Loucy (cell line): ENCODE measurements at regions not wholly inside any gene's neighbourhood (a gene's known extent, or its start where the extent isn't known, plus 50 kb on each side); places are given as distances from the start of the nearest gene placed in this dataset.

Experiments used
- H2AFZ ChIP-seq: fragments of 200-600 bp; sonication (generic); 2 replicates; pipeline ENCODE4 v1.6.0; 2016; ENCODE audit warnings: antibody characterized with exemption, mild to moderate bottlenecking, low read length, moderate library complexity
- H3F3A ChIP-seq: fragments of 200-600 bp; 2 replicates; pipeline ENCODE4 v1.6.0; 2016; ENCODE audit warnings: antibody characterized with exemption, low read depth, mild to moderate bottlenecking
- H3K27me3 ChIP-seq: fragments of 200-600 bp; sonication (generic); 2 replicates; pipeline ENCODE4 v1.6.1; 2014; ENCODE audit warnings: low read length, mild to moderate bottlenecking; ENCODE audit not compliant: insufficient read depth, poor library complexity, severe bottlenecking
- H3K36me3 ChIP-seq: fragments of 200-600 bp; sonication (generic); 2 replicates; pipeline ENCODE4 v1.6.1; 2016; ENCODE audit warnings: low read length; ENCODE audit not compliant: insufficient read depth
- H3K4me1 ChIP-seq: fragments of 200-600 bp; sonication (generic); 2 replicates; pipeline ENCODE4 v1.5.1; 2014; ENCODE audit warnings: low read length, mild to moderate bottlenecking; ENCODE audit not compliant: insufficient read depth, poor library complexity, severe bottlenecking
- H3K4me2 ChIP-seq: fragments of 200-600 bp; sonication (generic); 2 replicates; pipeline ENCODE4 v1.6.0; 2014; ENCODE audit warnings: antibody characterized with exemption, low read length, low read depth, mild to moderate bottlenecking; ENCODE audit not compliant: poor library complexity, severe bottlenecking
- H3K4me3 ChIP-seq: fragments of 200-600 bp; sonication (generic); 2 replicates; pipeline ENCODE4 v1.5.1; 2014; ENCODE audit warnings: low read length, mild to moderate bottlenecking, mixed read lengths; ENCODE audit not compliant: poor library complexity, severe bottlenecking
- H3K79me2 ChIP-seq: fragments of 200-600 bp; sonication (generic); 2 replicates; pipeline ENCODE4 v1.6.1; 2014; ENCODE audit warnings: low read length; ENCODE audit not compliant: insufficient read depth
- H3K9ac ChIP-seq: fragments of 200-600 bp; sonication (generic); 2 replicates; pipeline ENCODE4 v1.6.0; 2014; ENCODE audit warnings: mild to moderate bottlenecking, low read depth, low read length, moderate library complexity; ENCODE audit not compliant: poor library complexity, severe bottlenecking
- H3K9me2 ChIP-seq: fragments of 200-600 bp; sonication (generic); replicated peaks from 2 replicates; pipeline ENCODE4 v1.6.1; 2016; ENCODE audit warnings: low read depth, low read length, mixed read lengths
- H3K9me3 ChIP-seq: fragments of 200-600 bp; sonication (generic); 2 replicates; pipeline ENCODE4 v1.6.1; 2014; ENCODE audit warnings: mild to moderate bottlenecking, antibody characterized with exemption, low read length, low read depth; ENCODE audit not compliant: insufficient read depth
- H4K20me1 ChIP-seq: fragments of 200-600 bp; sonication (generic); 2 replicates; pipeline ENCODE4 v1.6.0; 2014; ENCODE audit warnings: antibody characterized with exemption, low read length, mild to moderate bottlenecking; ENCODE audit not compliant: insufficient read depth, poor library complexity, severe bottlenecking
- EZH2phosphoT487 ChIP-seq: fragments of 200-600 bp; IDR thresholded peaks from 2 replicates; pipeline ENCODE4 v1.6.1; 2018; ENCODE audit warnings: antibody characterized with exemption, mild to moderate bottlenecking, moderate library complexity, borderline replicate concordance
- TF ChIP-seq, protein P1 (sequence below): fragments of 200-600 bp; sonication (generic); conservative IDR thresholded peaks from 2 replicates; pipeline ENCODE4 v1.5.1; 2014; ENCODE audit warnings: mild to moderate bottlenecking, antibody characterized with exemption, low read length

- Histone ChIP-seq H3K4me1 (no peaks in the 10 kb centered on the region), H3K9me2 (no peaks in the 10 kb centered on the region), H3K79me2 (no peaks in the 10 kb centered on the region), H3K9ac (no peak overlapping the region), H4K20me1 (no peaks in the 10 kb centered on the region), H3K36me3 (no peaks in the 10 kb centered on the region), H3K9me3 (peaks cover 5% of the 10 kb centered on the region; the same call in 1 of the 2 replicates), H3K4me2 (no peak overlapping the region), H3F3A (no peaks in the 10 kb centered on the region), H3K4me3 (no peak overlapping the region), H2AFZ (no peak overlapping the region), H3K27me3 (no peaks in the 10 kb centered on the region)
- TF ChIP-seq EZH2phosphoT487 = no peak
- TF ChIP-seq, protein P1, sequence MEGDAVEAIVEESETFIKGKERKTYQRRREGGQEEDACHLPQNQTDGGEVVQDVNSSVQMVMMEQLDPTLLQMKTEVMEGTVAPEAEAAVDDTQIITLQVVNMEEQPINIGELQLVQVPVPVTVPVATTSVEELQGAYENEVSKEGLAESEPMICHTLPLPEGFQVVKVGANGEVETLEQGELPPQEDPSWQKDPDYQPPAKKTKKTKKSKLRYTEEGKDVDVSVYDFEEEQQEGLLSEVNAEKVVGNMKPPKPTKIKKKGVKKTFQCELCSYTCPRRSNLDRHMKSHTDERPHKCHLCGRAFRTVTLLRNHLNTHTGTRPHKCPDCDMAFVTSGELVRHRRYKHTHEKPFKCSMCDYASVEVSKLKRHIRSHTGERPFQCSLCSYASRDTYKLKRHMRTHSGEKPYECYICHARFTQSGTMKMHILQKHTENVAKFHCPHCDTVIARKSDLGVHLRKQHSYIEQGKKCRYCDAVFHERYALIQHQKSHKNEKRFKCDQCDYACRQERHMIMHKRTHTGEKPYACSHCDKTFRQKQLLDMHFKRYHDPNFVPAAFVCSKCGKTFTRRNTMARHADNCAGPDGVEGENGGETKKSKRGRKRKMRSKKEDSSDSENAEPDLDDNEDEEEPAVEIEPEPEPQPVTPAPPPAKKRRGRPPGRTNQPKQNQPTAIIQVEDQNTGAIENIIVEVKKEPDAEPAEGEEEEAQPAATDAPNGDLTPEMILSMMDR = no peak
Measured at GRCh38 chr12:130258863-130259262, 78.8 kb upstream of the PIWIL1 start.

GRCh38 chr12:130263025-130263424, 74.7 kb upstream of the PIWIL1 start:
- H3K4me2 ChIP-seq = no peak overlapping the region
- peaks cover 5% of the 10 kb centered on the region; the same call in 1 of the 2 replicates for H3K9me3 ChIP-seq
- no peaks in the 10 kb centered on the region for H3K79me2 ChIP-seq
- no peaks in the 10 kb centered on the region for H3K9me2 ChIP-seq
- TF ChIP-seq EZH2phosphoT487 = no peak
- TF ChIP-seq, protein P1 = no peak
- no peaks in the 10 kb centered on the region for H3K27me3 ChIP-seq
- H3K36me3 ChIP-seq = no peaks in the 10 kb centered on the region
- no peaks in the 10 kb centered on the region for H3F3A ChIP-seq
- no peak overlapping the region for H2AFZ ChIP-seq
- H4K20me1 ChIP-seq = no peaks in the 10 kb centered on the region
- no peaks in the 10 kb centered on the region for H3K4me1 ChIP-seq
- H3K4me3 ChIP-seq = no peak overlapping the region
- no peak overlapping the region for H3K9ac ChIP-seq

GRCh38 chr12:130263996-130264395, 73.7 kb upstream of the PIWIL1 start:
- TF ChIP-seq, protein P1 = no peak
- no peak for TF ChIP-seq EZH2phosphoT487
- no peaks in the 10 kb centered on the region for H3K27me3 ChIP-seq

More at GRCh38 chr12:130263996-130264395, 73.7 kb upstream of the PIWIL1 start:
- Histone ChIP-seq H3K4me2 (no peak overlapping the region), H3F3A (no peaks in the 10 kb centered on the region), H3K79me2 (no peaks in the 10 kb centered on the region), H3K4me1 (no peaks in the 10 kb centered on the region), H3K9me2 (no peaks in the 10 kb centered on the region), H2AFZ (no peak overlapping the region), H3K9ac (no peak overlapping the region), H3K9me3 (peaks cover under 1% of the 10 kb centered on the region; the same call in 1 of the 2 replicates), H3K36me3 (no peaks in the 10 kb centered on the region), H3K4me3 (no peak overlapping the region), H4K20me1 (no peaks in the 10 kb centered on the region)
